ENCODE measurements at regions not wholly inside any gene's neighbourhood (a gene's known extent, or its start where the extent isn't known, plus 50 kb on each side); places are given as distances from the start of the nearest gene placed in this dataset.

DNA sequence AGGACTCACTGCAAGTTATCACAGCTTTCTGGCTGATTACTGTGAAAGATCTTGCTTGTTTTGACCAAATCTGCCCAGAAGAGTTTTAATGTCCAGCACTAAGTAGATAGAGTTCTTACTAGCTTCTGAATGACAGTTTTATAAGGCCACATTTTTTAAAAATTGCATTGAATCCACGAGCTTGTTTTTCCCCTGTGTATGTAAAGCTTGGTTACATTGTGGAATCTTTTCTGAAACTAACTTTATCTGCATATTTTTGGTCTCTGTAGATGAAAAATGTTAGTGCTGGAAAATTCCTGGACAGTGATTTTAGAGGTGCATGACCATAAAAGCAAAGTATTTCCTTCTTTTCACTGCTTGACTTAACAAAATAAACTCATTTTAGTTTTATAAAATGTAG, 650.3 kb upstream of the FAM241A start:
- Mint-ChIP-seq H3K27me3 (ENCODE audit: insufficient read depth, unreplicated experiment) (no peaks in the 10 kb centered on the region), H3K27ac (ENCODE audit: unreplicated experiment) (no peak overlapping the region), H3K36me3 (ENCODE audit: insufficient read depth, unreplicated experiment) (no peaks in the 10 kb centered on the region), H3K9me3 (ENCODE audit: unreplicated experiment) (no peaks in the 10 kb centered on the region), H3K4me1 (ENCODE audit: low read depth, unreplicated experiment) (no peaks in the 10 kb centered on the region), H3K4me3 (ENCODE audit: unreplicated experiment) (no peak overlapping the region)
- Histone ChIP-seq H3K27me3 (replicated peaks; ENCODE audit: control insufficient read depth, insufficient read depth, low read length) (no peaks in the 10 kb centered on the region), H3K4me3 (ENCODE audit: low read depth, low read length) (no peak overlapping the region), H3K9me3 (no peaks in the 10 kb centered on the region), H3K36me3 (ENCODE audit: control insufficient read depth, insufficient read depth, low read length) (no peaks in the 10 kb centered on the region), H3K4me1 (no peaks in the 10 kb centered on the region)
- ChIA-PET CTCF (no interaction called here), POLR2A (no interaction called here)
- TF ChIP-seq, protein P1, sequence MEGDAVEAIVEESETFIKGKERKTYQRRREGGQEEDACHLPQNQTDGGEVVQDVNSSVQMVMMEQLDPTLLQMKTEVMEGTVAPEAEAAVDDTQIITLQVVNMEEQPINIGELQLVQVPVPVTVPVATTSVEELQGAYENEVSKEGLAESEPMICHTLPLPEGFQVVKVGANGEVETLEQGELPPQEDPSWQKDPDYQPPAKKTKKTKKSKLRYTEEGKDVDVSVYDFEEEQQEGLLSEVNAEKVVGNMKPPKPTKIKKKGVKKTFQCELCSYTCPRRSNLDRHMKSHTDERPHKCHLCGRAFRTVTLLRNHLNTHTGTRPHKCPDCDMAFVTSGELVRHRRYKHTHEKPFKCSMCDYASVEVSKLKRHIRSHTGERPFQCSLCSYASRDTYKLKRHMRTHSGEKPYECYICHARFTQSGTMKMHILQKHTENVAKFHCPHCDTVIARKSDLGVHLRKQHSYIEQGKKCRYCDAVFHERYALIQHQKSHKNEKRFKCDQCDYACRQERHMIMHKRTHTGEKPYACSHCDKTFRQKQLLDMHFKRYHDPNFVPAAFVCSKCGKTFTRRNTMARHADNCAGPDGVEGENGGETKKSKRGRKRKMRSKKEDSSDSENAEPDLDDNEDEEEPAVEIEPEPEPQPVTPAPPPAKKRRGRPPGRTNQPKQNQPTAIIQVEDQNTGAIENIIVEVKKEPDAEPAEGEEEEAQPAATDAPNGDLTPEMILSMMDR (IDR thresholded peaks at IDR 0.05; ENCODE audit: insufficient read depth in 1 of 2, low read depth in 1 of 2, low read length in 1 of 2, severe bottlenecking in 1 of 2, unreplicated experiment in 1 of 2), result no peak
- intact Hi-C loops (cut with micrococcal nuclease; ENCODE audit: unreplicated experiment), result no loop called here
- no TSS peak for BruUV-seq (replicated peaks)
- DNase-seq, result no peak

DNA sequence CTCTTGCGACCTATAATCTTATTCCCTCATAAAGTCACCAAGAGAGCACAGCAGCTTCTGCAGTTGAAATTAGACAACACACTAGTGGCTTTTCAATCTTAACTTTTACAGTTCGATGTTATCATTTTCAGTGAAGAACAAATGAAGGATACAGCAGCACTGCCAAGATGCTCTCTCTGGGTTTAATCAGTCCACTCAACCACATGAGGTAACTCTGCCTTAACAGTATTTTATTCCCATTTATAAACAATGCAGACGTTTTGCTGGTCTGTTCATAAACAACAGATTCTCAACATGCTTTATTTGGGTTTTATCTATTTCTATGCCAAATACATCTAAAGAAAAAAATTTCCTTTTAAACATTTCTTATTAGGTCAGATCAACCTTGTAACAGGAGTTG, 646.0 kb upstream of the FAM241A start:
- CTCF ChIA-PET, result no interaction called here
- BruUV-seq (replicated peaks), result no TSS peak
- intact Hi-C loops (cut with micrococcal nuclease; ENCODE audit: unreplicated experiment), result no loop called here

DNA sequence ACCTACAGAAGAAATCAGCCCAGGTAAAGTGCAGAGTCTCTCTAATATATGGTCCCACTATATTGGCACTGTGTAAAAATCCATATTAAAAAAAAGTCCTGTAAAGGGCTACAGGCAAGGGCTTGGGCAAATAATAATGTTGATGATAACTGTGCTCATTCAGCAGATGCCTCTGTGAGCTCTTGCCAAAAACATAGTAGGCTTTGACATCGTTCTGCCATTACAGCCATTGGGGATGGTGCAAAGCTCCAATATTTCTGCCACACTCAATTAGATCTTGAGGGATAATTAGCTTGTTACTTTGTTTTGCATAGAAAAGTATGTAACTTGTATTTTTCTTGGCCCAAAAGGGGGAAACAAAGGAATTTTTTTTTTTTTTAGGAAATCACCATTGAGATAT, 645.5 kb upstream of the FAM241A start:
- Histone ChIP-seq H3K9me3 (no peaks in the 10 kb centered on the region), H3K4me3 (ENCODE audit: low read depth, low read length) (no peak overlapping the region), H3K36me3 (ENCODE audit: control insufficient read depth, insufficient read depth, low read length) (no peaks in the 10 kb centered on the region), H3K4me1 (no peaks in the 10 kb centered on the region), H3K27me3 (replicated peaks; ENCODE audit: control insufficient read depth, insufficient read depth, low read length) (no peaks in the 10 kb centered on the region; the same call in 1 of the 2 replicates)
- intact Hi-C loops (cut with micrococcal nuclease; ENCODE audit: unreplicated experiment), result no loop called here
- TF ChIP-seq, protein P1 (IDR thresholded peaks at IDR 0.05; ENCODE audit: insufficient read depth in 1 of 2, low read depth in 1 of 2, low read length in 1 of 2, severe bottlenecking in 1 of 2, unreplicated experiment in 1 of 2), result no peak
- Mint-ChIP-seq H3K4me3 (ENCODE audit: unreplicated experiment) (no peak overlapping the region), H3K27me3 (ENCODE audit: insufficient read depth, unreplicated experiment) (no peaks in the 10 kb centered on the region), H3K27ac (ENCODE audit: unreplicated experiment) (no peak overlapping the region), H3K4me1 (ENCODE audit: low read depth, unreplicated experiment) (no peaks in the 10 kb centered on the region), H3K36me3 (ENCODE audit: insufficient read depth, unreplicated experiment) (no peaks in the 10 kb centered on the region), H3K9me3 (ENCODE audit: unreplicated experiment) (no peaks in the 10 kb centered on the region)
- ChIA-PET POLR2A (no interaction called here), CTCF (no interaction called here)
- no TSS peak for BruUV-seq (replicated peaks)
- DNase-seq, result no peak

More for the DNA sequence above, 646.0 kb upstream of the FAM241A start:
- Mint-ChIP-seq H3K9me3 (ENCODE audit: unreplicated experiment) (no peaks in the 10 kb centered on the region), H3K4me1 (ENCODE audit: low read depth, unreplicated experiment) (no peaks in the 10 kb centered on the region), H3K4me3 (ENCODE audit: unreplicated experiment) (no peak overlapping the region), H3K27ac (ENCODE audit: unreplicated experiment) (no peak overlapping the region), H3K36me3 (ENCODE audit: insufficient read depth, unreplicated experiment) (no peaks in the 10 kb centered on the region), H3K27me3 (ENCODE audit: insufficient read depth, unreplicated experiment) (no peaks in the 10 kb centered on the region)
- Histone ChIP-seq H3K27me3 (replicated peaks; ENCODE audit: control insufficient read depth, insufficient read depth, low read length) (no peaks in the 10 kb centered on the region; the same call in 1 of the 2 replicates), H3K36me3 (ENCODE audit: control insufficient read depth, insufficient read depth, low read length) (no peaks in the 10 kb centered on the region), H3K4me3 (ENCODE audit: low read depth, low read length) (no peak overlapping the region), H3K4me1 (no peaks in the 10 kb centered on the region), H3K9me3 (no peaks in the 10 kb centered on the region)
- POLR2A ChIA-PET, result no interaction called here
- TF ChIP-seq, protein P1 (IDR thresholded peaks at IDR 0.05; ENCODE audit: insufficient read depth in 1 of 2, low read depth in 1 of 2, low read length in 1 of 2, severe bottlenecking in 1 of 2, unreplicated experiment in 1 of 2), result no peak
- no peak for DNase-seq
